K562 (cell line): ENCODE measurements at regions not wholly inside any gene's neighbourhood (a gene's known extent, or its start where the extent isn't known, plus 50 kb on each side); places are given as distances from the start of the nearest gene placed in this dataset.
A peak's percentile ranks its signal among the peaks of the same experiment; 100 is the strongest.

Experiments used
- ATAC-seq: fragments of 200-7000 bp; cut with Tn5 transposase; 3 replicates; pipeline ENCODE4 v1.9.1; 2020; ENCODE audit warnings: moderate library complexity
- BruUV-seq: library from RNA; stranded (reverse); fragments of 400-500 nt; replicated peaks from 2 replicates; lab custom pipeline; 2021; lab: Mats Ljungman, UMichigan
- CTCF ChIA-PET: fragments of 300-600 bp; formaldehyde crosslinking; extraction: SDS; loops from one replicate; lab custom pipeline; 2021; ENCODE audit warnings: low intra/inter-chr PET ratio; lab: Yijun Ruan, JAX
- POLR2A ChIA-PET: fragments of 300-600, 350-650 bp; sonication (Branson Sonifier 250); formaldehyde crosslinking; extraction: SDS; loops from one replicate; lab custom pipeline; 2021; ENCODE audit warnings: antibody characterized with exemption, inconsistent platforms; lab: Yijun Ruan, JAX
- DNase-seq, 4 experiments: peaks; one replicate each; pipeline versions ENCODE4 v3.0.0 to v3.0.0-alpha.2; 2011 to 2018; ENCODE audit warnings: low spot score in 3 of 4, mixed read lengths in 3 of 4; ENCODE audit errors: extremely low read depth in 1 of 4
- FAIRE-seq: peaks from 2 replicates; lab custom pipeline; 2011; peaks lifted over from hg19 to GRCh38; lab: Jason Lieb, UNC
- H2AFZ ChIP-seq: 2 replicates; pipeline ENCODE4 v1.6.0; 2011; ENCODE audit warnings: low read depth, low read length, control low read depth, inconsistent platforms
- H3K27ac ChIP-seq: fragments of 200-600 bp; 3 replicates; pipeline ENCODE4 v1.8.0; 2011; ENCODE audit warnings: low read depth, mild to moderate bottlenecking, control low read depth, inconsistent platforms, low read length, moderate library complexity, mixed read lengths; ENCODE audit errors: extremely low read depth
- H3K27me3 ChIP-seq, 2 experiments: fragments of 300-600 bp in 1 of 2; 2 replicates in 1 of 2; 3 replicates in 1 of 2; pipeline versions ENCODE4 v1.6.0 to v1.8.0; 2011; ENCODE audit warnings: inconsistent platforms in 2 of 2, low read length in 2 of 2, mild to moderate bottlenecking in 1 of 2, mixed read lengths in 1 of 2, moderate library complexity in 1 of 2; ENCODE audit not compliant: control insufficient read depth in 2 of 2, insufficient read depth in 2 of 2
- H3K36me3 ChIP-seq: fragments of 300-600 bp; 3 replicates; pipeline ENCODE4 v1.8.0; 2011; ENCODE audit warnings: mild to moderate bottlenecking, low read length, inconsistent platforms; ENCODE audit not compliant: control insufficient read depth, insufficient read depth
- H3K4me1 ChIP-seq, 2 experiments: fragments of 200-600 bp in 1 of 2; replicated peaks in 1 of 2; 2 replicates in 1 of 2; 3 replicates in 1 of 2; pipeline versions ENCODE4 v1.5.1 to v1.8.0; 2011; ENCODE audit warnings: inconsistent platforms in 2 of 2, low read length in 2 of 2, mild to moderate bottlenecking in 1 of 2, mixed read lengths in 1 of 2, moderate library complexity in 1 of 2; ENCODE audit not compliant: control insufficient read depth in 2 of 2, insufficient read depth in 2 of 2
- H3K4me2 ChIP-seq: 2 replicates; pipeline ENCODE4 v1.6.1; 2011; ENCODE audit warnings: low read length, control low read depth, inconsistent platforms, mixed read lengths; ENCODE audit not compliant: insufficient read depth
- H3K4me3 ChIP-seq: fragments of 200-600 bp; sonication (generic), shearing (Covaris generic); 2 replicates; pipeline ENCODE4 v1.5.1; 2016; ENCODE audit warnings: control low read depth, inconsistent platforms
- H3K79me2 ChIP-seq: fragments of 200-600 bp; 3 replicates; pipeline ENCODE4 v1.8.0; 2011; ENCODE audit warnings: low read length, inconsistent platforms; ENCODE audit not compliant: control insufficient read depth, insufficient read depth
- H3K9ac ChIP-seq, 2 experiments: 2 replicates each; pipeline versions ENCODE4 v1.6.0 to v1.6.1; 2011; ENCODE audit warnings: low read depth in 2 of 2, low read length in 2 of 2, control low read depth in 1 of 2, inconsistent platforms in 1 of 2, mild to moderate bottlenecking in 1 of 2, mixed read lengths in 1 of 2; ENCODE audit not compliant: insufficient read depth in 1 of 2
- H3K9me1 ChIP-seq: one replicate; pipeline ENCODE4 v1.6.0; 2011; ENCODE audit warnings: inconsistent platforms, mild to moderate bottlenecking, low read length, moderate library complexity; ENCODE audit not compliant: control insufficient read depth, insufficient read depth
- H3K9me3 ChIP-seq: replicated peaks from 2 replicates; pipeline ENCODE4 v1.5.1; 2011; ENCODE audit warnings: low read depth, low read length, inconsistent platforms; ENCODE audit not compliant: control insufficient read depth, insufficient read depth
- H4K20me1 ChIP-seq: replicated peaks from 2 replicates; pipeline ENCODE4 v1.6.1; 2011; ENCODE audit warnings: low read length, inconsistent platforms, mixed read lengths; ENCODE audit not compliant: control insufficient read depth, insufficient read depth
- DDX20 ChIP-seq: fragments of 450-650 bp; IDR thresholded peaks from 2 replicates; pipeline ENCODE4 v1.6.1; 2016; ENCODE audit warnings: missing genetic modification characterization, low read depth, mild to moderate bottlenecking, missing compliant biosample characterization, moderate library complexity
- E2F3 ChIP-seq: fragments of 250-450 bp; sonication (Bioruptor Pico); IDR thresholded peaks from 2 replicates; pipeline ENCODE4 v1.4.0; 2020; ENCODE audit warnings: mild to moderate bottlenecking
- HOXB6 ChIP-seq: fragments of 250-450 bp; sonication (Bioruptor Pico); IDR thresholded peaks from 2 replicates; pipeline ENCODE4 v1.5.1; 2022; ENCODE audit warnings: mild to moderate bottlenecking, borderline replicate concordance
- MAFF ChIP-seq: IDR thresholded peaks from 2 replicates; pipeline ENCODE4 v1.6.1; 2012; ENCODE audit warnings: low read length, improper control_type of control experiment
- MECOM ChIP-seq: fragments of 250-450 bp; sonication (Bioruptor Pico); IDR thresholded peaks from 2 replicates; pipeline ENCODE4 v1.8.0; 2022; ENCODE audit warnings: inconsistent platforms
- MTA2 ChIP-seq: fragments of 450-650 bp; IDR thresholded peaks from 2 replicates; pipeline ENCODE4 v1.6.1; 2016; ENCODE audit warnings: low read depth
- NUFIP1 ChIP-seq: fragments of 450-650 bp; IDR thresholded peaks from 2 replicates; pipeline ENCODE4 v1.6.1; 2018; ENCODE audit not compliant: partially characterized antibody
- ZZZ3 ChIP-seq: fragments of 450-650 bp; IDR thresholded peaks from 2 replicates; pipeline ENCODE4 v1.6.1; 2016; ENCODE audit warnings: antibody characterized with exemption, mild to moderate bottlenecking, moderate library complexity
- WGBS: fragments of 100-300 bp; shearing (Covaris generic); methylation state at CpG from one replicate; pipeline ENCODE4 v1.1.6; 2016; ENCODE audit warnings: low coverage, mixed read lengths; ENCODE audit not compliant: insufficient coverage; ENCODE audit errors: missing lambda C conversion rate; 5-methylcytosine and 5-hydroxymethylcytosine counted together
- in situ Hi-C: fragments of 300-500 bp; cut with MboI; formaldehyde crosslinking; loops from 4 replicates; pipeline ENCODE4 v1.15.0; 2018; ENCODE audit warnings: inconsistent platforms, mixed read lengths
- intact Hi-C: fragments of 100-400 bp; cut with micrococcal nuclease; formaldehyde crosslinking; loops from 2 replicates; pipeline ENCODE4 v1.14.2; 2022
- TF ChIP-seq, protein P1 (sequence below), 2 experiments: fragments of 250-450 bp in 1 of 2; fragments of 450-650 bp in 1 of 2; sonication (Bioruptor Pico) in 1 of 2; IDR thresholded peaks; 2 replicates each; pipeline versions ENCODE4 v1.6.1 to v1.8.0; 2016 to 2021; ENCODE audit warnings: mild to moderate bottlenecking in 2 of 2, moderate library complexity in 2 of 2, missing compliant biosample characterization in 1 of 2, missing genetic modification characterization in 1 of 2
- TF ChIP-seq, protein P2 (sequence below), 2 experiments: fragments of 450-650 bp; IDR thresholded peaks; 2 replicates each; pipeline ENCODE4 v1.6.1; 2018; ENCODE audit warnings: mild to moderate bottlenecking in 2 of 2, low read depth in 1 of 2; ENCODE audit not compliant: partially characterized antibody in 2 of 2
- TF ChIP-seq, protein P3 (sequence below), 2 experiments: fragments of 450-650 bp; IDR thresholded peaks; 2 replicates each; pipeline ENCODE4 v1.6.1; 2016
- TF ChIP-seq, protein P4 (sequence below): fragments of 250-450 bp; sonication (Bioruptor Pico); IDR thresholded peaks from 2 replicates; pipeline ENCODE4 v1.5.0; 2021

DNA sequence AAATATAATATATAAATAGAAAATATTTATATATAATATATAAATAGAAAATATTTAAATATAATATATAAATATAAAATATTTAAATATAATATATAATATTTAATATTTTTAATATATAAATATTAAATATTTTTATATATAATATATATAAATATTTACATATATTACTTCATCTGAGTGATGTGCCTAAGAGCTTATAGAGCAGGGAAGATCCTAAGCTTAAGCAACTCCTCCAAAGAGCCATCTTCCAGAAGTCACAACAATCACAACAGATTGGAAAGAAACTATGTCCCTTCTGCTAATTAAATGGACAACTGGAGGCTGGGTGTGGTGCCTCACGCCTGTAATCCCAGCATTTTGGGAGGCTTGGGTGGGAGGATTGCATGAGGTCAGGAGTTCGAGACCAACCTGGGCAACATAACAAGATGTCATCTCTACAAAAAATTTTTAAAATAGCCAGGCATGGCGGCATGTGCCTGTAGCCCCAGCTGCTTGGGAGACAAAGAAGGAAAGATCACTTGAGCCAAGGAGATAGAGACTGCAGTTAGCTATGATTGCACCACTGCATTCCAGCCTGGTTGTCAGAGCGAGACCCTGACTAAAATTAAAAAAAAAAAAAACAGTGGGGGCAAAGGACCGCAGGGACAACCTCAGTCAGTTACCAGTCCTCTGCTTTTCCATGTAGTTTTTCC, 198.7 kb downstream of the SKIDA1 start (continued):
- TF ChIP-seq, protein P1, sequence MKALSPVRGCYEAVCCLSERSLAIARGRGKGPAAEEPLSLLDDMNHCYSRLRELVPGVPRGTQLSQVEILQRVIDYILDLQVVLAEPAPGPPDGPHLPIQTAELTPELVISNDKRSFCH (CRISPR knock-in tag; IDR thresholded peaks at IDR 0.05): no peak
- TF ChIP-seq, protein P1 (tag; IDR thresholded peaks at IDR 0.05): no peak

DNA sequence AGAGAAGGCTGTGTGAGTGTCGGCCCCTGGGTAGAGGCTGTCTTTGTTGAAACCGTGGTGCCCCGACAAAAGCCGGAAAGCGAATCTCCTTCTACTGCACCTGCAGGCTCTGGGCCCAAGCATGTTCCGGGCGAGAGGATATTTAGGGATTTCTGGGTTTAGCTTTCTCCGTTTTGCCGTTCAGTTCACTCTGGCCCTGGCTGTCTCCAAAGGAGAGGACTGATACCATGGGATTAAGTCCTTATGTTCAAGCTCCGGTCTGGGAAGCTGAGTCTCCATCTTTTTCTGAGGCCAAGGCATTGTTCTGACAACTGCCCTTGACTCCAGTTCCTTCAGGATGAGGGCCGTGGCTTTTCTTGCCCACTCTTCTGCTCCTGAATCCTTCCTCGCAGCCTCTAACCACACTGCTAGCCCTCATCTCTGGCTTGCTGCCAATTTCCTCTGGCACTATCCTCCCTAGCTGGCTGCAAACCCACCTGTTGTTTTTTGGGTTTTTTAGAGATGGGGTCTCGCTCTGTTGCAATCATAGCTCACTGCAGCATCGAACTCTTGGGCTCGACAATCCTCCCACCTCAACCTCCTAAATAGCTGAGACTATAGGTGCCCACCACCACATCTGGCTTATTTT, 206.8 kb downstream of the SKIDA1 start:
- no peaks in the 10 kb centered on the region for H4K20me1 ChIP-seq
- no peak overlapping the region for H3K4me3 ChIP-seq
- H3K4me1 ChIP-seq: no peaks in the 10 kb centered on the region; a peak in 2 of 5 replicates
- H3K4me2 ChIP-seq: no peak overlapping the region
- intact Hi-C loops (no loop called here), in situ Hi-C loops (no loop called here)
- ChIA-PET CTCF (no interaction called here), POLR2A (interaction anchor here (0.6 kb wide), 2 partner anchors 24 to 272 kb away, joined by 3 to 5 read pairs; no protein-coding TSS in a partner anchor)
- 12% methylated on average over 15 of the region's 15 CpGs for WGBS
- no peak overlapping the region for H3K9ac ChIP-seq
- no peaks in the 10 kb centered on the region for H3K36me3 ChIP-seq
- DNase-seq (peak in 1 of 4 experiments; percentile 42), ATAC-seq (peak; percentile 67), FAIRE-seq (peak; percentile 51)
- H2AFZ ChIP-seq: peak overlapping the region; percentile 29; the same call in 1 of the 2 replicates
- no peaks in the 10 kb centered on the region for H3K9me3 ChIP-seq
- BruUV-seq: no TSS peak
- peaks cover 0 to 15% of the 10 kb centered on the region in 2 experiments; a peak in 1 of 5 replicates for H3K27me3 ChIP-seq
- H3K79me2 ChIP-seq: no peaks in the 10 kb centered on the region
- H3K27ac ChIP-seq: no peak overlapping the region
- no peaks in the 10 kb centered on the region for H3K9me1 ChIP-seq
- TF ChIP-seq NUFIP1 (no peak), MECOM (CRISPR knock-in tag) (no peak), E2F3 (CRISPR knock-in tag) (no peak), ZZZ3 (no peak), MTA2 (no peak), MAFF (no peak), DDX20 (tag) (no peak), HOXB6 (no peak)
- TF ChIP-seq, protein P2, sequence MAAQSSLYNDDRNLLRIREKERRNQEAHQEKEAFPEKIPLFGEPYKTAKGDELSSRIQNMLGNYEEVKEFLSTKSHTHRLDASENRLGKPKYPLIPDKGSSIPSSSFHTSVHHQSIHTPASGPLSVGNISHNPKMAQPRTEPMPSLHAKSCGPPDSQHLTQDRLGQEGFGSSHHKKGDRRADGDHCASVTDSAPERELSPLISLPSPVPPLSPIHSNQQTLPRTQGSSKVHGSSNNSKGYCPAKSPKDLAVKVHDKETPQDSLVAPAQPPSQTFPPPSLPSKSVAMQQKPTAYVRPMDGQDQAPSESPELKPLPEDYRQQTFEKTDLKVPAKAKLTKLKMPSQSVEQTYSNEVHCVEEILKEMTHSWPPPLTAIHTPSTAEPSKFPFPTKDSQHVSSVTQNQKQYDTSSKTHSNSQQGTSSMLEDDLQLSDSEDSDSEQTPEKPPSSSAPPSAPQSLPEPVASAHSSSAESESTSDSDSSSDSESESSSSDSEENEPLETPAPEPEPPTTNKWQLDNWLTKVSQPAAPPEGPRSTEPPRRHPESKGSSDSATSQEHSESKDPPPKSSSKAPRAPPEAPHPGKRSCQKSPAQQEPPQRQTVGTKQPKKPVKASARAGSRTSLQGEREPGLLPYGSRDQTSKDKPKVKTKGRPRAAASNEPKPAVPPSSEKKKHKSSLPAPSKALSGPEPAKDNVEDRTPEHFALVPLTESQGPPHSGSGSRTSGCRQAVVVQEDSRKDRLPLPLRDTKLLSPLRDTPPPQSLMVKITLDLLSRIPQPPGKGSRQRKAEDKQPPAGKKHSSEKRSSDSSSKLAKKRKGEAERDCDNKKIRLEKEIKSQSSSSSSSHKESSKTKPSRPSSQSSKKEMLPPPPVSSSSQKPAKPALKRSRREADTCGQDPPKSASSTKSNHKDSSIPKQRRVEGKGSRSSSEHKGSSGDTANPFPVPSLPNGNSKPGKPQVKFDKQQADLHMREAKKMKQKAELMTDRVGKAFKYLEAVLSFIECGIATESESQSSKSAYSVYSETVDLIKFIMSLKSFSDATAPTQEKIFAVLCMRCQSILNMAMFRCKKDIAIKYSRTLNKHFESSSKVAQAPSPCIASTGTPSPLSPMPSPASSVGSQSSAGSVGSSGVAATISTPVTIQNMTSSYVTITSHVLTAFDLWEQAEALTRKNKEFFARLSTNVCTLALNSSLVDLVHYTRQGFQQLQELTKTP (IDR thresholded peaks at IDR 0.05; ENCODE audit: low read depth in 1 of 2, partially characterized antibody in 2 of 2): no peak
- TF ChIP-seq, protein P3, sequence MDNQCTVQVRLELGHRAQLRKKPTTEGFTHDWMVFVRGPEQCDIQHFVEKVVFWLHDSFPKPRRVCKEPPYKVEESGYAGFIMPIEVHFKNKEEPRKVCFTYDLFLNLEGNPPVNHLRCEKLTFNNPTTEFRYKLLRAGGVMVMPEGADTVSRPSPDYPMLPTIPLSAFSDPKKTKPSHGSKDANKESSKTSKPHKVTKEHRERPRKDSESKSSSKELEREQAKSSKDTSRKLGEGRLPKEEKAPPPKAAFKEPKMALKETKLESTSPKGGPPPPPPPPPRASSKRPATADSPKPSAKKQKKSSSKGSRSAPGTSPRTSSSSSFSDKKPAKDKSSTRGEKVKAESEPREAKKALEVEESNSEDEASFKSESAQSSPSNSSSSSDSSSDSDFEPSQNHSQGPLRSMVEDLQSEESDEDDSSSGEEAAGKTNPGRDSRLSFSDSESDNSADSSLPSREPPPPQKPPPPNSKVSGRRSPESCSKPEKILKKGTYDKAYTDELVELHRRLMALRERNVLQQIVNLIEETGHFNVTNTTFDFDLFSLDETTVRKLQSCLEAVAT (IDR thresholded peaks at IDR 0.05): no peak
- TF ChIP-seq, protein P4, sequence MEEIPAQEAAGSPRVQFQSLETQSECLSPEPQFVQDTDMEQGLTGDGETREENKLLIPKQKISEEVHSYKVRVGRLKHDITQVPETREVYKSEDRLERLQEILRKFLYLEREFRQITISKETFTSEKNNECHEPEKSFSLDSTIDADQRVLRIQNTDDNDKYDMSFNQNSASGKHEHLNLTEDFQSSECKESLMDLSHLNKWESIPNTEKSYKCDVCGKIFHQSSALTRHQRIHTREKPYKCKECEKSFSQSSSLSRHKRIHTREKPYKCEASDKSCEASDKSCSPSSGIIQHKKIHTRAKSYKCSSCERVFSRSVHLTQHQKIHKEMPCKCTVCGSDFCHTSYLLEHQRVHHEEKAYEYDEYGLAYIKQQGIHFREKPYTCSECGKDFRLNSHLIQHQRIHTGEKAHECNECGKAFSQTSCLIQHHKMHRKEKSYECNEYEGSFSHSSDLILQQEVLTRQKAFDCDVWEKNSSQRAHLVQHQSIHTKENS (CRISPR knock-in tag): no peak
